HepG2 (cell line): ENCODE measurements at regions not wholly inside any gene's neighbourhood (a gene's known extent, or its start where the extent isn't known, plus 50 kb on each side); places are given as distances from the start of the nearest gene placed in this dataset.
"Not testable (repeated sequence)": the region's sequence is repeated elsewhere in the genome, so short reads cannot be mapped to it uniquely, and the experiment has no call there.

Experiments
- ATAC-seq: fragments of 200-7000 bp; cut with Tn5 transposase; 3 replicates; pipeline ENCODE4 v1.9.1; 2020; ENCODE audit warnings: mild to moderate bottlenecking, moderate library complexity
- BruUV-seq: library from RNA; stranded (reverse); fragments of 400-500 nt; replicated peaks from 2 replicates; lab custom pipeline; 2021; lab: Mats Ljungman, UMichigan
- CTCF ChIA-PET: fragments of 300-600 bp; formaldehyde crosslinking; extraction: SDS; loops from one replicate; lab custom pipeline; 2021; ENCODE audit warnings: low total read pairs, inconsistent platforms, low intra/inter-chr PET ratio; lab: Yijun Ruan, JAX
- POLR2A ChIA-PET: fragments of 350-600 bp; sonication (Branson Sonifier 250); formaldehyde crosslinking; loops from one replicate; lab custom pipeline; 2020; ENCODE audit warnings: antibody characterized with exemption, inconsistent platforms; lab: Yijun Ruan, JAX
- DNase-seq: peaks from one replicate; pipeline ENCODE4 v3.0.0-alpha.2; 2015; ENCODE audit warnings: low spot score
- FAIRE-seq: peaks from 3 replicates; lab custom pipeline; 2011; peaks lifted over from hg19 to GRCh38; lab: Jason Lieb, UNC
- H2AFZ ChIP-seq: one replicate; pipeline ENCODE4 v1.6.1; 2011; ENCODE audit warnings: low read length, inconsistent platforms
- H3K27ac ChIP-seq: fragments of 300-600 bp; 3 replicates; pipeline ENCODE4 v1.8.0; 2011; ENCODE audit warnings: mixed run types, mild to moderate bottlenecking, mixed read lengths, low read length, inconsistent platforms; ENCODE audit not compliant: insufficient read depth; ENCODE audit errors: extremely low read length
- H3K27me3 ChIP-seq, 2 experiments: fragments of 200-600 bp in 1 of 2; 2 replicates in 1 of 2; 3 replicates in 1 of 2; pipeline versions ENCODE4 v1.6.0 to v1.8.0; 2011; ENCODE audit warnings: low read length in 2 of 2, mild to moderate bottlenecking in 2 of 2, moderate library complexity in 2 of 2, inconsistent platforms in 1 of 2; ENCODE audit not compliant: insufficient read depth in 2 of 2, control insufficient read depth in 1 of 2
- H3K36me3 ChIP-seq, 2 experiments: fragments of 200-600 bp in 1 of 2; replicated peaks in 1 of 2; 2 replicates in 1 of 2; 3 replicates in 1 of 2; pipeline versions ENCODE4 v1.5.1 to v1.8.0; 2011; ENCODE audit warnings: low read length in 2 of 2, inconsistent platforms in 1 of 2; ENCODE audit not compliant: insufficient read depth in 2 of 2, control insufficient read depth in 1 of 2
- H3K4me1 ChIP-seq: 2 replicates; pipeline ENCODE4 v1.5.1; 2012; ENCODE audit warnings: low read length, inconsistent platforms; ENCODE audit not compliant: insufficient read depth
- H3K4me2 ChIP-seq: 2 replicates; pipeline ENCODE4 v1.6.0; 2011; ENCODE audit warnings: low read depth, low read length, inconsistent platforms
- H3K4me3 ChIP-seq, 3 experiments: fragments of 200-600 bp in 1 of 3; sonication (generic), shearing (Covaris generic) in 1 of 3; replicated peaks in 1 of 3; 2 replicates each; pipeline ENCODE4 v1.5.1; 2011 to 2016; ENCODE audit warnings: low read length in 3 of 3, inconsistent platforms in 2 of 3, low read depth in 2 of 3, mild to moderate bottlenecking in 2 of 3, control low read depth in 1 of 3, mixed read lengths in 1 of 3; ENCODE audit not compliant: insufficient read depth in 1 of 3
- H3K79me2 ChIP-seq: one replicate; pipeline ENCODE4 v1.6.1; 2011; ENCODE audit warnings: low read length, inconsistent platforms; ENCODE audit not compliant: insufficient read depth
- H3K9ac ChIP-seq: 2 replicates; pipeline ENCODE4 v1.6.0; 2011; ENCODE audit warnings: mild to moderate bottlenecking, low read depth, low read length, inconsistent platforms; ENCODE audit not compliant: insufficient read depth
- H3K9me3 ChIP-seq: 2 replicates; pipeline ENCODE4 v1.5.1; 2012; ENCODE audit warnings: mild to moderate bottlenecking, low read length
- H4K20me1 ChIP-seq: 2 replicates; pipeline ENCODE4 v1.6.0; 2011; ENCODE audit warnings: inconsistent platforms, mild to moderate bottlenecking, low read length, moderate library complexity; ENCODE audit not compliant: insufficient read depth
- CC2D1A ChIP-seq: sonication (generic); formaldehyde crosslinking; IDR thresholded peaks from 2 replicates; pipeline ENCODE4 v1.8.1; 2023; ENCODE audit warnings: mild to moderate bottlenecking, missing genetic modification reagents
- FOXA1 ChIP-seq, 2 experiments: fragments of 450-650 bp in 1 of 2; sonication (generic) in 1 of 2; formaldehyde crosslinking in 1 of 2; IDR thresholded peaks; 2 replicates each; pipeline versions ENCODE4 v1.4.0 to v1.6.1; 2016 to 2020; ENCODE audit warnings: missing genetic modification reagents in 1 of 2
- KLF9 ChIP-seq: IDR thresholded peaks from 2 replicates; pipeline ENCODE4 v1.6.1; 2016; ENCODE audit warnings: low read depth
- SNAPC2 ChIP-seq: sonication (generic); formaldehyde crosslinking; IDR thresholded peaks from 2 replicates; pipeline ENCODE4 v1.8.1; 2022; ENCODE audit warnings: mild to moderate bottlenecking, missing genetic modification reagents
- ZNF550 ChIP-seq: sonication (generic); formaldehyde crosslinking; IDR thresholded peaks from 2 replicates; pipeline ENCODE4 v1.4.0; 2020; ENCODE audit warnings: mild to moderate bottlenecking, missing genetic modification reagents, borderline replicate concordance
- ZNF644 ChIP-seq: IDR thresholded peaks from 2 replicates; pipeline ENCODE4 v1.6.1; 2016; ENCODE audit warnings: low read depth
- WGBS: methylation state at CpG from one replicate; pipeline ENCODE4 v1.1.6; 2017; ENCODE audit warnings: low lambda C conversion rate; 5-methylcytosine and 5-hydroxymethylcytosine counted together
- in situ Hi-C: cut with HindIII; loops from 2 replicates; pipeline ENCODE4 v1.10.0; 2017; ENCODE audit warnings: low pct_unique_long_range_greater_than_20kb; ENCODE audit not compliant: extremely low pct_ligation_motif_present
- intact Hi-C: fragments of 100-400 bp; cut with micrococcal nuclease; formaldehyde crosslinking; loops from one replicate; pipeline ENCODE4 v1.10.0; 2022; ENCODE audit not compliant: unreplicated experiment

DNA sequence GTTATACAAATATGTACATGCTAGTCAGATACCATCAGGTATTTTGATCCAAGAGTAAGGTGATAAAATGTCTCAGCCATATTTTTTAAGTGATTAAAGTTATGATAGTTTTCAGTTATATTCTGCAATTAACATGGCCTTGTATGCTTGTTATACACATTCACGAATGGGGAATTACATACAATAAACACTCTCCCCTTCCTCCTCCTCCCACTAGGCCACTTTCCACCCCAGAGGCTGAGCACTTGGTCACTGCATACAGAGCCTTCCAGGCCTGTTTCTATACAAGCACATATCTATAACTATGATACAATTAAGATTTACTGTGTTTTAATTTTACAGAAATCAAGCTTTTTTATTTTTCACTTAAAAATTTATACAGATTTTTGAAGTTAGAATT is 104.7 kb upstream of the PIK3R1 start:
- 24% methylated on average over 1 of the region's 1 CpG for WGBS
- H3K27me3 ChIP-seq, result no peaks in the 10 kb centered on the region

GRCh38 chr5:68110264-68110663 is 105.3 kb upstream of the PIK3R1 start:
- no peaks in the 10 kb centered on the region for H3K36me3 ChIP-seq
- H2AFZ ChIP-seq, result no peak overlapping the region
- no TSS peak for BruUV-seq
- no peaks in the 10 kb centered on the region for H3K9me3 ChIP-seq
- POLR2A ChIA-PET, result no interaction called here
- no peak for DNase-seq
- H3K4me3 ChIP-seq, result no peak overlapping the region
- no peaks in the 10 kb centered on the region for H3K79me2 ChIP-seq
- H3K4me2 ChIP-seq, result no peak overlapping the region
- 0% methylated on average over 1 of the region's 1 CpG for WGBS
- H3K4me1 ChIP-seq, result peaks cover 7% of the 10 kb centered on the region
- CTCF ChIA-PET, result no interaction called here
- no peak for ATAC-seq
- no peaks in the 10 kb centered on the region for H3K27me3 ChIP-seq
- in situ Hi-C loops (no loop called here), intact Hi-C loops (no loop called here)
- no peaks in the 10 kb centered on the region for H4K20me1 ChIP-seq
- TF ChIP-seq ZNF550 (CRISPR knock-in tag) (no peak), FOXA1 (IDR thresholded peaks at IDR 0.05) (no peak), FOXA1 (CRISPR knock-in tag; IDR thresholded peaks at IDR 0.05) (no peak)
- H3K9ac ChIP-seq, result no peak overlapping the region
- FAIRE-seq, result no peak
- H3K27ac ChIP-seq, result no peak overlapping the region

More for the DNA sequence above, 104.7 kb upstream of the PIK3R1 start:
- FAIRE-seq, result no peak
- no peak for DNase-seq
- Histone ChIP-seq H3K4me3 (no peak overlapping the region), H3K4me2 (no peak overlapping the region), H2AFZ (no peak overlapping the region), H3K4me1 (peaks cover 8% of the 10 kb centered on the region), H3K27ac (no peak overlapping the region), H3K9ac (no peak overlapping the region), H3K9me3 (no peaks in the 10 kb centered on the region), H3K36me3 (no peaks in the 10 kb centered on the region), H4K20me1 (no peaks in the 10 kb centered on the region)
- no peak for ATAC-seq
- POLR2A ChIA-PET, result no interaction called here
- in situ Hi-C loops, result no loop called here
- CTCF ChIA-PET, result no interaction called here
- no peak for TF ChIP-seq CC2D1A (CRISPR knock-in tag)
- no peak for TF ChIP-seq ZNF644
- no peak for TF ChIP-seq KLF9 (CRISPR knock-in tag)
- no peak for TF ChIP-seq SNAPC2 (CRISPR knock-in tag)
- TF ChIP-seq, all 625 proteins: peak for 0
- BruUV-seq, result no TSS peak
- intact Hi-C loops, result no loop called here
- H3K79me2 ChIP-seq, result no peaks in the 10 kb centered on the region

DNA sequence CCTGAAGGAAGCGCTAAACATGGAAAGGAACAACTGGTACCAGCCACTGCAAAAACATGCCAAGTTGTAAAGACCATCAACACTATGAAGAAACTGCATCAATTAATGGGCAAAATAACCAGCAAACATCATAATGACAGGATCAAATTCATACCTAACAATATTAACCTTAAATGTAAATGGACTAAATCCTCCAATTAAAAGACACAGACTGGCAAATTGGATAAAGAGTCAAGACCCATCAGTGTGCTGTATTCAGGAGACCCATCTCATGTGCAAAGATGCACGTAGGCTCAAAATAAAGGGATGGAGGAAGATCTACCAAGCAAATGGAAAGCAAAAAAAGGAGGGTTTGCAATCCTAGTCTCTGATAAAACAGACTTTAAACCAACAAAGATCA is 111.3 kb upstream of the PIK3R1 start:
- CTCF ChIA-PET, H3K79me2 ChIP-seq, in situ Hi-C loops, H3K4me3 ChIP-seq, H3K36me3 ChIP-seq, H3K27ac ChIP-seq, BruUV-seq, H3K27me3 ChIP-seq, POLR2A ChIA-PET, FAIRE-seq, ATAC-seq, intact Hi-C loops, H3K9ac ChIP-seq, H4K20me1 ChIP-seq, DNase-seq, H3K9me3 ChIP-seq, H2AFZ ChIP-seq, H3K4me2 ChIP-seq: not testable (repeated sequence)
- peaks cover 23% of the 10 kb centered on the region for H3K4me1 ChIP-seq
- WGBS, result 67% methylated on average over 2 of the region's 2 CpGs
